Glomerular visceral epithelial cell (primary cell): ENCODE measurements at regions not wholly inside any gene's neighbourhood (a gene's known extent, or its start where the extent isn't known, plus 50 kb on each side); places are given as distances from the start of the nearest gene placed in this dataset.
"Not testable (repeated sequence)": the region's sequence is repeated elsewhere in the genome, so short reads cannot be mapped to it uniquely, and the experiment has no call there.

Experiments
- DNase-seq: peaks from one replicate; pipeline ENCODE4 v3.0.0-alpha.2; 2016; ENCODE audit errors: extremely low spot score

DNA sequence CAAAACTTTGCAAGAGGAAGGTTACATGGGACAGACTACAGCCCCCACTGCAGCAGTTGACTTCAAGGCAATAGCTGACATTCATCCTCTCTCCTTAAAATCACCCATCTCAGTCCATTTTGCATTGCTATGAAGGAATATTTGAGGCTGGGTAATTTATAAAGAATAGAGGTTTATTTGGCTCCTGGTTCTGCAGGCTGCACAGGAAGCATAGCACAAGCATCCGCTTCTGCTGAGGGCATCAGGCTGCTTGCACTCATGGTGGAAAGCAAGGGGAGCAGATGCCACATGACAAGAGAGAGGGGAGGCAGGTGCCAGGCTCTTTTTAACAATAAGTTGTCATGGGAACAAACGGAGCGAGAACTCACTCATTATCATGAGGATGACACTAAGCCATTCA lies 646.0 kb downstream of the ZEB2 start:
- no peak for DNase-seq

DNA sequence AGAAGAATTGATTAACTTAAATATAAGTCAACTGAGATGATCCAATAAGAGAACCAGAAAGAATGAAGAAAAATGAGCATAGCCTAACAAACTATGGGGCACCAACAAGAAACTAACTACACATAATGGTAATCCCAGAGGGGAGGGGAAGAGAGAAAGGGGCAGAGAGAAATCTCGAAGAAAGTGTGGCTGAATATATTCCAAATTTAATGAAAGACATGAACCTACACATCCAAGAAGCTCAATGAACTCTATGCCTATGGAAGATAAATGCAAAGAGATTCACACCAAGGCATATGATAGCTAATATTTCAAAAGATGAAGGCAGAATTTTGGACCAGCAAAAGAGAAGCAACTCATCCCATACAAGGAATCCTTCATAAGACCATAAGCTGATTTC lies 649.2 kb downstream of the ZEB2 start:
- no peak for DNase-seq

DNA sequence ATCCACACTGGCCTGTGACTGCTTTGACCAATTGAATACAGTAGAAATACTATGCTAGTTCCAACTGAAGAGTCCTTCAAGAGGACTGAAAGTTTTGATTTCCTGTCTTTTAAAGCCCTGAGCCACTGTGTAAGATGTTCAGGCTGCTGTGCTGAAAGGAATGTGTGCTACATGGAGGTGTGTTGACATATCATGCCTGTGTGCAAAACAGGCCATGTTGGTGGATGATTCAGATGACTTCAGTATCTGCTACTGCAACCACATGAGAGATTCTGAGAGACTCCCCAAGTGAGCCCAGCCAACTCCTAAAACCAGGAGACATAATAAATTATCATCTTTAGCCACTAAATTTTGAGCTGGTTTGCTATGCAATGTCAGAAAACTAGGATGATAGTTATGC lies 662.9 kb downstream of the ZEB2 start:
- no peak for DNase-seq

DNA sequence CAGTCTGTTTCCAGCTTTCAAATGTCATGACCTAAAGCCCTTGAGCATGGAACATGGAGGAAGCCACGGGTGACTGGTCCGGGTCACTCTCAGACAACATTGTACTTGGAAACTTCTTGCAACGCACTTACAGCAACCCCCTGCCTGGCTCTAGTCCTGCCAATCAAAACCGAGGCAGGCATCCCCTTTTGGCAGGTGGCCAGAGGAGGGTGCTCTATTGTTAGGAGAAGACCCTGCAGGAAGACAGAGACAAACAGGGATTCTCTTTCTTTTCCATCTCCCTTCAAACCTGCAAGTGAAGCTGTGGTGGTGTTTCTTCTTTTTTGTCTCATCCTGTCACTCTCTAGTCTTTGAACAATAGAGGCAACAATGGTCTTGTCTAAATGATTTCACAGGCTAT lies 667.2 kb downstream of the ZEB2 start:
- DNase-seq = no peak

DNA sequence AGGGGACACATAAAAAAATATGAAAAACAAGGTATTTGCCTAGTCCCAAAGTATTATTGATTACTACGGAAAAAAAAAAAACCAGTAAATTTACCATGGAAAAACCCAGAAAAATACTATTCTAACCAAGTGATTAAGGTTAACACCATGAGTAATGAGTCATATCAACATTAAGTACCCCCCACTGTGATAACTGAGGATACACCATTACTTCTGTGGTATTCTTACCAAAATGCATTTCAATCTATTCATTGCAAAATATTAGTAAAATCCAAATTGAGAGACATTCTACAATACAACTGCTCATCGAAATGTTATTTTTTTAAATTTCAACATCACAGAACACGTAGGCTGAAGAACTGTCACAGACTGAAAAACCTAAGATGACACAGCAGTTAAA lies 669.8 kb downstream of the ZEB2 start:
- DNase-seq = peak; percentile 10

DNA sequence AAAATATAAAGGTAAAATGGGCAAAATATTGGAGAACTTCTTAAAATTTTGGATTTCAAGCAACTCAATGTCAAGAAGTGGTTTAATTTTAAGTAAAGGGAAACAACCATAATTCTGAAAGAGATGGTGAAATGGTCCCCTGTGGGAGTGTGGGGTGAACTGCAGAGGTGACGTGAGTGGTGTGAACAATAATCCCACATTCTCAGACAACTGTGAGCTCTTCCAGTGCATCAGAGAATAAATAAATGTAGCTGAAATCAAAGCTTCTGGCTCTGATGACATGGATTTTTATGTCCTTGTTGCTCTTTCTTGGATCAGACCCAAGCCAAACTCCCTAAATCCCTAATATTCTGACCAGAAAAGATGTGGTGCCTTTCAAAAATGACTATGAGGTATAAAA lies 672.7 kb downstream of the ZEB2 start:
- DNase-seq = no peak

DNA sequence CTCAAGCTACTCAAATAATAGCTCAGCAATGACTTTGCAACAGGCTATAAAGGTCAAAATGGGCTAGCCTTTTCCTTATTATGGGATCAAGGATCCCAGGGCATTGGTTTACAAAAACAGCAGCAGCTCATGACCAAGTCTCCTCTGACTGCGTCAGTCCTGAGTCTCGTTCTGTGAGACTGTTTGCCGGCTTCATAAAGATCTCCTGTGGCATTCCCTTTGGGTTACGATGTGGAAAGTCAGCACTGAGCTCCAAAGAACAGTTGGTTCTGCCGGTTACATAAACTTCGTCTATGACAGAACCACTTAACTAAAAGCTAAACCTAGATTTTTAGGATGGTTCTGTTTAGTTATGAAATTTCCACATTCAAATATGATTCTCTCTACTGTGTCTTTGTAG lies 674.9 kb downstream of the ZEB2 start:
- no peak for DNase-seq

DNA sequence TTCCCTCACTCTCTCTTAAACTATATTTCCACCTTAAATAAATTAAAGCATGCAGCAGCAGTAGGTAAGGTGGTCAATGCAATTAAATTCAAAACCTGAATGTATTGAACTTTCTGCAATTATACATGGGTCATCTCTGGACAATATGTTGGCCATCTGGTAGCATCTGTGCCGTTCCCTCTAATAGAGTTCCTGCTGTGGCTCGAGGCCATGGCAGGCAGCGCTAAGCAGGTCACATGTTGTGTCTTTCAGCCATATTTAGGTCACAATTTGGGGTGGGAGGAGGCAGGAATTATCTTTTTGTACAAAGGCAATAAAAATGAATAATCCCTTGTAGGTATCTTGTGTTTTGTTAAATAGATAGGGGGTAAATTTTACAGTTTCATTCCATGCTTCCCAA lies 676.2 kb downstream of the ZEB2 start:
- DNase-seq = no peak

DNA sequence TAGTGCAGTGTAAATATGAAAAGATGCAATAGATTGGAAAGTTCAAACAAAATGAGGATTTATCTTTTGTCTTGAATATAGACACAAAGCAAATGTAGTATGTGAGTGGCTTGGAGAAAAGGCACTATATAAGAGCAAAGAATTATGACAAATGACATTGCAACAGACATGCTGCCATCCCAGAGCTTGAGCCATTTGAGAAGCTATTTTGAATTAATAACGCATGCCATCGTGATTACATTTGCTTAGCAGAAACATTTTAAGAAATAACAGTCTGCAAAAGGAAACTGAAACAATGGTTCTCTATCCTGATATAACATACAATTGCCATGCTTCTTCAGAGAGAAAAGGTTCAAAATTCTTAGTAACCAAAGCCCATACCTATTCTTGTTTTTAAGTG lies 677.1 kb downstream of the ZEB2 start:
- DNase-seq = no peak

DNA sequence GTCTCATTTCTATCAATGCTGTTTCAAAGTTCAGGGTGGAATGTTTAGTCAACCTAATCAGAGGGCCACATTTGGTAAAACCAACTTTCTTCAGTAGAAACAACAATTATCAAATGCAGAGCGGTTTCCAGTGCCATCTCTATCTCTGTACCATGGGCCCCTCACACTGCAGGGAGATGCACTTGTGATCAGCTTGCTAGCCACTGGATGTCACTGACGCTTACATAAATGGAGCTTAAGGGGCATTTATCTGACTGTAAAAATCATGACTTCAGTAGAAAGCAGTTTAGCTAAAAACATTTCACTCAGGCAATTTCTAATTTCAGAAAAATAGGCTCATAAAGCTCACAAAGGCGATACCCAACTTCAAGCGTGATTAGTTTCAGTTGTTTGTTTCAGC lies 678.0 kb downstream of the ZEB2 start:
- peak; percentile 20 for DNase-seq

DNA sequence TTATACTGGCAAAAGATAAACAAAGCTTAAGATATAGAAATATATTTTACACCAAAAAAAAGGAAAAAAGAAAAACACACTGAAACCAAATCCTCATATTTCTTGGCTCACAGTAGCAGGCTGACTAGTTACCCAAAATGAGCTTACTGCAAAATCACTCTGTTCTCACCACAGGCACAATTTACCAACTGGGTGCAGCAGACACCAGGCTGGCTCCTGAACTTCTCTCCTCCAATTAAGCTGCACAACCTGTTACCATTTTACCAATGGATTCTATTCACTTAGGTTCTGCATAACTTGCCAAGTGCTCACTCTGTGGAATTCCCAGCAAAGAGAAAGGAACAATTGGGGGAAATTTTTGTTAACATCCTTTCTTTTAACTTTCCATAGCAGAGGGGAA lies 679.3 kb downstream of the ZEB2 start:
- no peak for DNase-seq

DNA sequence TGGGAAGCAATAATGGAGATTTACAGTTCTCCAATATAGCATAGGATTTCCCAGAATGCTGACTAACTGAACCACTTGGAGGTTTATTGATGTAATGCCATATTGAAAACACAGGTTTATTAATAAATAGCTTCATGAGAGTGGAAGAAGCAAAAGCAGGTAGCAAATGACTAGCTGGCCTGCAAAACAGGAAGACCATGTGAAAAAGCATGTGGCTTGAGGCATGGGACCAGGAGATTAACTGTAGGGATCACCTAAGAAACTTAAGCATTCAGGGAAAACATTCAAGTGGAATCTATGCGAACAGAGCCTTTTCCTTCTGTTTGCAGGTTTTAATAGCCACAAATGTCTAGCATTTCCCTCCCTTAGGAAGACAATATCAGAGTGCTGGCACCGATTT lies 679.7 kb downstream of the ZEB2 start:
- DNase-seq = no peak

DNA sequence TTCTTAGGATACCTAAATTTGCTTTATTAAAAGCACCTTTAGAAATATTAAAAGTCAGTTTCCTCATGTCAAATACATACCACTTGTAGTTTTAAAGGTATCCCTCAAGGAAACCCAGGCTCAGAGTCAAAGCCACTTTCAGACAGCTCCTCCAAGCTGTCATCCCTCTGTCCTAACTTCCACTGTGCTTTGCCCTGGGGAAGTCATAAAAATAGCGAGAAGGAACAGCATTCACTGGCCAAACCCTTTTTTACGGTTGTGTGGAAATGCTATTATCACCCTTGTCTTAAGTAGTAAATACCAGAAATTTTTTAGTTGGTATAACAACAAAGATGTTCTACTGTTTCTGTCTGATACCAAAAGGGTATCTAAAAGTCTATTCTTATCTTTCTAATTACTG lies 680.5 kb downstream of the ZEB2 start:
- DNase-seq = no peak

DNA sequence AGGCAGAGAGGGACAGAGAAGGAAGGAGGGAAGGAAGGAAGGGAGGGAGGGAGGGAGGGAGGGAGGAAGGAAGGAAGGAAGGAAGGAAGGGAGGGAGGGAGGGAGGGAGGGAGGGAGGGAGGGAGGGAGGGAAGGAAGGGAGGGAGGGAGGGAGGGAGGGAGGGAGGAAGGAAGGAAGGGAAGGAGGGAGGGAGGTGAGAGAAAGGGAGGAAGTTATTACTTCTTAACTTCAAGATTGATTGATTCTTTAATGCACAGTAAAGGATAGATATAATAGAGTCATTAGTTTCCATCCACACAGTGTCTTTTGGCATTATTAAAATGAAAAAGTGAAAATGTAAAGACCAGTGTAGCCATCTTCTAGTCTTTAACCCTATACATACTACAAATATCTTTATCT lies 682.9 kb downstream of the ZEB2 start:
- DNase-seq = not testable (repeated sequence)

DNA sequence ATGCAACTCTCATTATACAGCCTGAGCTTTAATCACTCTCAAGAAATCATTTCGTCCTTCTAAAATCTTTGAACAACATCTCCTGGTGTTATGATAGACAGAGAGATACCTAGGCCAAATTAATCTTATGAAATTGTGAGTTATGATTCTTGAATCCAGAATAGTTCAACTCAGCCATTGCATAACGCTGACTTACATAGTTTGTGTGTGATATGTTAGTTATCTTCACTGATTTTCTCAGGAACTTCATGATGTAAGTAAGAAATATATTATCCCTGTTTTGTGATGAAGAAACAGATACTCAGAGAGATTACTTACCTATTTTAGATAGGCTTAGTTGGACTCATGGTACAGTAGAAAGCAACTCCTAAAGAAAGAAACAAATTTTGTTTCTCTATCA lies 684.4 kb downstream of the ZEB2 start:
- DNase-seq = no peak

DNA sequence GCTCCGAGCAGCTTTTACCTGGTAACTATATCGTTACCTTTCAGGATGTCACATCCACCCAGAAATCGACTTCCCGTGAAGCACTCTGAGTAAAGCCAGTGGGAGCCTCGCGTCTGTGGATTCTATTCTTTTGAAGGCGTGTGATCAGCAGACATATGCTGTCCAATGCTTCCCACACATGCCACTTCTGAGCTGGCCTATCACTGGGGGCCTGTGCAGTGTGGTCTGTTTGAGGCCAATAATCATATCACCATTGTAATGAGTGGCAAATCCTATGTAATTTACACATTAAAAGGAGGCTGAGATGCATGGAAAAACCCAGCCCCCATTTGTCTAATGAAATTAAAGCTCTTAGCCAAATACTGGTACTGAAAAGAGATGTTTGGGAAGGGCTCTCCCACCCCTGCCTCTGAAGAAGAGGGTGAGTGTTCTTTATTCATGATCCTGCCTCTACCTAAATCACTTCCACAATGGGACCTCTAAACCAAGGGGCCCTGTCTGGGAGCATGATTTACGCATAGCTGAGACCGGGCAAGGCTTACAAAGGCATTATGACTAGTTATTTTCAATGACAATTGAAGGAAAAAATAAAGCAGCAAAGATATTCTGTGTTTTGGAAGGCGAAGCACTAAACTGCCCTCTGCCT lies 686.8 kb downstream of the ZEB2 start:
- no peak for DNase-seq

DNA sequence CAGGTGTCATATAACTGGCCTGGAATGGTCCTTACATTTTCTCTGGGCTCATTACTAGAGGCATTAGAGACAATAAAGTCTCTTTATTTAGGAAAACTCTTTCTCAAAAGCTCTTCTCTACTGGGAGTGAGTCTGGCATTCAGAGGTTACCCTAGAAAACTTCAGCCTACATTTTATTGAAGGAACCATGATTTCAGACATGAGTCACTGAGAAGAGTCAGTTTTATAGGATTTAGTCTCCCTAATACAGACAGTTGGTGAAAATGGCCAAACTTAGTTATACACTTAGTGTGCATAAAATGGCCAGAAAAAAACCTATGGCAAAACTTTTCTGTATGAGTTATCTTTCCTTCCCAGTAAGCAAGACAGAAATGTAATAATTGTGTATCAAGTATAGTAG lies 689.4 kb downstream of the ZEB2 start:
- DNase-seq = no peak

DNA sequence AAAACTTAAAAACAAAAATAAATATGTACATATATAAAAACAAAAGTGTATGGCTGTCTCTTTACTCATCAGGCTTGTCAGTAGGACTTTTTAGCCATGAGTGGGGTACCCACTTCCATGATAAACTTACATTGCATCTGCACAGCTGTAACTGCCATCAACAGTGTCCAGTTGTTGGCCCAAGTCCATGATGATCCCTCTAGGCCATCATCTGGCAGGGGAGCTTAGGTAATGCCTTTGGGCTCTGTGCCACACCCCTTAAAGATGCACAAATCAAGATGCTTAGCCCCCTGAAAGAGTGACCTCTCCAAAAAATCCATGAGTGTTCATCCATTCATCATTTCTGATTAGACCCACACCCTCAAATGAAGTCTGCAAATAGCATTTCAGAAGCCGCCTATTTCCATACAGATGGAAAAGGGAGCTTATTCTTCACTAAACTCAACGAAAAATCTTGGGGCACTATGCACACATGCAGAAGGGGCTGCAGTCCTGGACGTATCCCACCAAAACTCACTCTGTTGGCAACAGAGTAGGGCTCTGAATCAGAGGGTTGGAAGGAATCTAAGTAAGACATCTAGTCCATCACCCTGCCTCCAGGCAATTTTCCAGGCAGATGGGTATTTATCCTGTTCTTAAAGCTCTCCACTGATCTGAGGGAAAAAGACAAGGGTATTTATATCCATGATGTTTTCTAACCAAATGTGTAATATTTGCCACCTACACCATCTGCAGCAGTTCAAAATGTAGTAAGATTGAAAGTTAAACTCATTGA lies 691.0 kb downstream of the ZEB2 start:
- DNase-seq = no peak

DNA sequence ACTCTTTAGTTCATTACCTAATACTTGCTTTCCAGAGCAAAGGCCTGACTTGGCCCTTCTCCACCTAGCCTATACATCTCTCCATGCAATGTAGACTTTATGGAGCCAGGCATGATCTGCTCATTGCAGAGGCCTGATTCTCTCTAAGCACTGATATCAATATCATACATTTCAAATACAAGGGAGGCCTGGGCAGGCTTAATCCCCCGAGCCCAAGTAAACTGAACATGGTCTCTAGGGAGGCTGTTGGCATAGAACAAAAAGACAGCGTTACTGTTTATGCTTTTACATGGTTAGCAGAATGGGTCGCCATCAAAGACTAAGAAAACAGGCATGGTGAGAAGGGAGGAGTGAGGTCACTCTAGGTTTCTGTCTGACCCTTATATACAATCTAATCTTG lies 695.1 kb downstream of the ZEB2 start:
- no peak for DNase-seq

DNA sequence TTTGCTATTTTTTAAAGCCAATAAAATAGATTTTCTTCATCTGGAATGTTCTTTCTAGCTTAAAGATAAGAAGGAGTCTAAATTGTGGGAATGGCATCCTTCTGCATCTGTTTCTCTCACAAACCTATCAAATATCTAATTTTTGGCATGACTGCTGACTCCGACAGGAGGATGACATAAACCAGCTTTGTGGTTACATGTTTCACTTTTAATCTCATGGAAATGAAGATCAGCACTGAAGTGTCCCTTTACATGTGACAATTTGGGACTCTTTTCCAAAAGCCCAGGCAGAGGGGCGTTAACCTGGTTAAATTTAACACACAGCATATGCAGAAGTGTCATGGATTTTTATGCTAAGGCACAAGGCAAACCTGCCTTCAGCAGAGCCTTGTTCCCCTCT lies 694.7 kb downstream of the ARHGAP15 start:
- DNase-seq = no peak

DNA sequence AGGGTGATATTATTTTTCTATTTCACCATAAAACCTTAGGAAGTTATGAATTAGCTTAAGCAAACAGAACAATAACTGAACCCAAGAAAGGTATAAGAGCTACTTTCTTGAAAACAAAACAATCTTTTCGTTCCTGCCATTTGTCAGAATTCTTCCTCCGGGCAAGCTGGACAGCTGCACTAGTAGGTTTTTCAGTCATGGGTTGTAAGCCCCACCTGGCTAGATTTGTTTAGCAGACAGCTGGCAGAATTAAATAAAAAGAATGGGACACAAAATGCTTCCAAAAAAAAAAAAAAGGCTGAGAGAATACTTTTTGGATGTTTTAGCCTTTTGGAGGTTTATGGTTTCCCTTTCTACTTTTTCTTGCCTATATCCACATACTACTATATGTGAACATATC lies 694.1 kb downstream of the ARHGAP15 start:
- no peak for DNase-seq

DNA sequence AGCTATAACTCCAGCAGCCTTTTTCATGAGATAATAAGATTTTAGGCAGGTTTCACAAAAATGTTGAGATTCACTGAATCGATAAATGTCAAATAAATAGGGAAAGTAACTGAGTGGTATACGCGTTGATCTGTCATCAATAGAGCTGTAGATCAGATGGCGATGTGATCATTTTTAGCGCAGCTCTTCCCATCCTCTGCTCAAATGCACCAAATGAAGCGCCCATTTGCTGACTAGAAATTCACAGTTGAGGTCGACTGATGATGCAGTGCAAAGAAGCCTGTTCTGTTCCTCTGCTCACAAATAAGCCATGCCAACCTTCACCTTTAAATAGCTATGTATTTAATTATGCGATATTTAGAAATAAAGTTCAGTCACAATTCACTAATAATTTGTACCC lies 693.5 kb downstream of the ARHGAP15 start:
- DNase-seq = no peak

DNA sequence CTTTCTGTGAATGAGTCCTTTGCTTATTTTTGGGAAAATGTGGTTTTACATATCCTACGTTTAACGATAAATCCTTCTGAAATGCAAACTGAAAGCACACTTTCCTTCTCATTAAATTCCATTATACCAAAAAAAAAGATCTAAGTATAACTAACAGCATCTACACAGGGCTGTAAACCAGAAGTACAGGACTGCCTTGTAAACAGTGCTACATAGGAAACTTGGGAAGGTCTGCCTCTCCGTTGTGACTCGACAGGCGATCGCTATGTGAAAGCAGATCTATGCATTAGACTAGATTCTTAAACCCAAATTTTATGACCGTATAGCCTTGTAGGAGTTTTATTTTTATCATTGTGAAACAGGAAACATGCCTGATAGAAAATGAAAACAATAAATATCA lies 690.5 kb downstream of the ARHGAP15 start:
- no peak for DNase-seq

DNA sequence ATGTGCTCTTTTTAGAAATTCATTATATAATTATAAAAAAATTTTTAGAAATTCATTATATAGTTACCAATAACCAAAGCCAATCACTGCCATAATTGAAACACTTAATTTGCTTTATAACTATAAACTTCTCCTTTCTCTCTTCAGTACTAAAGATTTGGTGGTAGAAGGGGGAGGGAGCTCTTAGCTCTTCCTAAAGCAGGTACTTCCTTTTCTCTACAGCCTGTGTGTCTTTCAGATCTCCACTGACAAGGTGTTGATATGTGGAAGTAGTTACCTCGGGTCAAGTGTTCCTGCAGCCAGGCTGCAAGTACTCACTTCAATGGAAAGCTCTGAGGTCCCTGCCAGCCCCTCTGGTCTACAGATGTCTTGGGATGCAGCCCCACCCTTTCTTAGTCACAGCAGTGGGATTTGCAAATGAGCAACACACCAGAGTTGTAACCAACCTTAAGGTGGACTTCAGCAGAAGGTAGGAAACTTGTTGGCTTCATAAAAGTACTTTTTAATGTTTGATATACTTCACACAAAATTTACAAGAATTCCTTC lies 690.0 kb downstream of the ARHGAP15 start:
- no peak for DNase-seq
